ENCODE measurements at regions not wholly inside any gene's neighbourhood (a gene's known extent, or its start where the extent isn't known, plus 50 kb on each side); places are given as distances from the start of the nearest gene placed in this dataset.

- Mint-ChIP-seq H3K4me1 (peaks cover 27% of the 10 kb centered on the region), H3K4me3 (no peak overlapping the region), H3K27ac (no peak overlapping the region; the same call in 1 of the 2 replicates), H3K36me3 (no peaks in the 10 kb centered on the region), H3K27me3 (ENCODE audit: low read depth) (peaks cover 5% of the 10 kb centered on the region; the same call in 1 of the 2 replicates), H3K9me3 (peaks cover 4% of the 10 kb centered on the region)
- no peak for TF ChIP-seq NR2C2 (CRISPR knock-in tag; IDR thresholded peaks at IDR 0.05)
- TF ChIP-seq TEAD1 (CRISPR knock-in tag; IDR thresholded peaks at IDR 0.05): no peak
- no peak for TF ChIP-seq ZNF423 (CRISPR knock-in tag; IDR thresholded peaks at IDR 0.05)
- TF ChIP-seq MXD4 (CRISPR knock-in tag; IDR thresholded peaks at IDR 0.05; ENCODE audit: borderline replicate concordance): no peak
- TF ChIP-seq, protein P1, sequence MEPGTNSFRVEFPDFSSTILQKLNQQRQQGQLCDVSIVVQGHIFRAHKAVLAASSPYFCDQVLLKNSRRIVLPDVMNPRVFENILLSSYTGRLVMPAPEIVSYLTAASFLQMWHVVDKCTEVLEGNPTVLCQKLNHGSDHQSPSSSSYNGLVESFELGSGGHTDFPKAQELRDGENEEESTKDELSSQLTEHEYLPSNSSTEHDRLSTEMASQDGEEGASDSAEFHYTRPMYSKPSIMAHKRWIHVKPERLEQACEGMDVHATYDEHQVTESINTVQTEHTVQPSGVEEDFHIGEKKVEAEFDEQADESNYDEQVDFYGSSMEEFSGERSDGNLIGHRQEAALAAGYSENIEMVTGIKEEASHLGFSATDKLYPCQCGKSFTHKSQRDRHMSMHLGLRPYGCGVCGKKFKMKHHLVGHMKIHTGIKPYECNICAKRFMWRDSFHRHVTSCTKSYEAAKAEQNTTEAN (CRISPR knock-in tag; IDR thresholded peaks at IDR 0.05): no peak
- TF ChIP-seq MLX (CRISPR knock-in tag; IDR thresholded peaks at IDR 0.05): no peak
- no peak for TF ChIP-seq ZNF219 (CRISPR knock-in tag; IDR thresholded peaks at IDR 0.05; ENCODE audit: borderline replicate concordance)
- TF ChIP-seq JUN (CRISPR knock-in tag; IDR thresholded peaks at IDR 0.05): no peak
- TF ChIP-seq, protein P2, sequence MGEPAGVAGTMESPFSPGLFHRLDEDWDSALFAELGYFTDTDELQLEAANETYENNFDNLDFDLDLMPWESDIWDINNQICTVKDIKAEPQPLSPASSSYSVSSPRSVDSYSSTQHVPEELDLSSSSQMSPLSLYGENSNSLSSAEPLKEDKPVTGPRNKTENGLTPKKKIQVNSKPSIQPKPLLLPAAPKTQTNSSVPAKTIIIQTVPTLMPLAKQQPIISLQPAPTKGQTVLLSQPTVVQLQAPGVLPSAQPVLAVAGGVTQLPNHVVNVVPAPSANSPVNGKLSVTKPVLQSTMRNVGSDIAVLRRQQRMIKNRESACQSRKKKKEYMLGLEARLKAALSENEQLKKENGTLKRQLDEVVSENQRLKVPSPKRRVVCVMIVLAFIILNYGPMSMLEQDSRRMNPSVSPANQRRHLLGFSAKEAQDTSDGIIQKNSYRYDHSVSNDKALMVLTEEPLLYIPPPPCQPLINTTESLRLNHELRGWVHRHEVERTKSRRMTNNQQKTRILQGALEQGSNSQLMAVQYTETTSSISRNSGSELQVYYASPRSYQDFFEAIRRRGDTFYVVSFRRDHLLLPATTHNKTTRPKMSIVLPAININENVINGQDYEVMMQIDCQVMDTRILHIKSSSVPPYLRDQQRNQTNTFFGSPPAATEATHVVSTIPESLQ (CRISPR knock-in tag; IDR thresholded peaks at IDR 0.05): no peak
- no peak for TF ChIP-seq MAX (CRISPR knock-in tag; IDR thresholded peaks at IDR 0.05)
- TF ChIP-seq TCF7 (CRISPR knock-in tag; IDR thresholded peaks at IDR 0.05; ENCODE audit: low read depth): no peak
- TF ChIP-seq IRF2 (CRISPR knock-in tag; IDR thresholded peaks at IDR 0.05; ENCODE audit: borderline replicate concordance, low read depth): no peak
- no peak for TF ChIP-seq NR3C1 (CRISPR knock-in tag; conservative IDR thresholded peaks at IDR 0.05; ENCODE audit: low read depth)
- ChIA-PET CTCF (interaction anchor here (1.0 kb wide), 1 partner anchor 205 kb away, joined by 3 read pairs; no protein-coding TSS in a partner anchor), POLR2A (no interaction called here)
- ATAC-seq: 0 out of 2 replicates have a peak, but pooled peaks have one; percentile 21
- DNase-seq (ENCODE audit: low spot score): no peak
These were observed 91.0 kb downstream of the FOXL1 start for GRCh38 chr16:86669285-86669805.

DNA sequence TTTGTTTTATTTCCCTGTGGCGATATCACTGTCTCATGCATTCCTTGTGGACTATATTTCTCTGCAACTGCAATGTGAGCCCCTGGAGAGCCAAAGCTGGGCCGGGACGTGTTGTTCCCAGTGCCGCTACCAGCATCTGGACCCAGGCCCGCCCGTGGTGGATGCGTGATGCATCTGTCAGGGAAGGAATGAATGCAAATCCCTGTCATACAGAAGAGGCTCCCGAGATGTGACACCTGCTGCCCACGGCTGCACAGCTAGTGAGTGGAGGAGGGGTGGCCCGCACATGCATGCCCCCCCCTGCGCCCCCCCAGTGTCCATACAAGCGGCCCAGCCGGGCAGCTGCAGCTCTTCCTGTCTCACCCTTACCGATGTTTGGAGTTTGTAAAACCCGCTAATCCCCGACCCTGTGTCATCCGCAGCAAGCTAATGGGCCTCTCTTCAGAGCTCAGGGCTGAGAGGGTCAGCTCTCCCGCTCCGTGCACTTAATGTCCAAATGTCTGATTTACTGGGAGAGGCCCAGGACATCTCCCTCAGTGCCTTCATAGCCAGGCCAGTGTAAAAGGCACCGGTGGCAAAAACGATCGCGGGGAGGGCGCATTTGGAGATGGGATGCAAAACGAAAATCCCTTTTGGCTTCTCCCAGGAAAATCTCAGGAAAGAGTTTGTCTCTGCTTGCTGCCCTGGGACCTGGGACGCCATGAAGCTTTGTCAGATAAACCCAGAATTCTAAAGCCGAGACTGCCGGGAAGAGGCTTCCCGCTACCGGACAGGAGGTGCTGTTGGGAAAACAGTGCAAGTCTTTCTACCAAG, 91.8 kb downstream of the FOXL1 start:
- no peak overlapping the region for H3K27ac Mint-ChIP-seq
- H3K4me1 Mint-ChIP-seq: peaks cover 27% of the 10 kb centered on the region
- CTCF ChIA-PET: interaction anchor here (1.0 kb wide), 1 partner anchor 204 kb away, joined by 3 read pairs; no protein-coding TSS in a partner anchor
- peaks cover 4% of the 10 kb centered on the region for H3K9me3 Mint-ChIP-seq
- H3K27me3 Mint-ChIP-seq (ENCODE audit: low read depth): peaks cover 5% of the 10 kb centered on the region; the same call in 1 of the 2 replicates
- no peak for ATAC-seq
- DNase-seq (ENCODE audit: low spot score): no peak
- POLR2A ChIA-PET: interaction anchor here (0.5 kb wide), 1 partner anchor 32 kb away, joined by 4 read pairs; no protein-coding TSS in a partner anchor
- H3K36me3 Mint-ChIP-seq: no peaks in the 10 kb centered on the region
- TF ChIP-seq TEAD1 (CRISPR knock-in tag; IDR thresholded peaks at IDR 0.05): no peak
- TF ChIP-seq CTCF (IDR thresholded peaks at IDR 0.05): no peak
- TF ChIP-seq, protein P1 (CRISPR knock-in tag; IDR thresholded peaks at IDR 0.05): no peak
- TF ChIP-seq KAT7 (CRISPR knock-in tag; IDR thresholded peaks at IDR 0.05; ENCODE audit: borderline replicate concordance): no peak
- TF ChIP-seq ZNF121 (CRISPR knock-in tag; IDR thresholded peaks at IDR 0.05): no peak
- H3K4me3 Mint-ChIP-seq: no peak overlapping the region
